Neural cell (in vitro differentiated cells): ENCODE measurements at regions not wholly inside any gene's neighbourhood (a gene's known extent, or its start where the extent isn't known, plus 50 kb on each side); places are given as distances from the start of the nearest gene placed in this dataset.

Experiments
- CTCF ChIP-seq: fragments of 450-650 bp; IDR thresholded peaks from 2 replicates; pipeline ENCODE4 v1.5.1; 2014; ENCODE audit warnings: antibody characterized with exemption, mild to moderate bottlenecking, moderate library complexity; ENCODE audit not compliant: poor library complexity, severe bottlenecking
- EP300 ChIP-seq: fragments of 450-650 bp; conservative IDR thresholded peaks from 2 replicates; pipeline ENCODE4 v1.6.1; 2014; ENCODE audit warnings: antibody characterized with exemption, mild to moderate bottlenecking, moderate library complexity; ENCODE audit not compliant: poor library complexity, severe bottlenecking
- POLR2AphosphoS5 ChIP-seq: IDR thresholded peaks from 2 replicates; pipeline ENCODE4 v1.6.1; 2012
- REST ChIP-seq: IDR thresholded peaks from 2 replicates; pipeline ENCODE4 v1.6.1; 2012; ENCODE audit warnings: borderline replicate concordance

- TF ChIP-seq POLR2AphosphoS5 (no peak), CTCF (no peak), REST (no peak), EP300 (no peak)
Measured at GRCh38 chr5:174794931-174795672, 70.7 kb downstream of the MSX2 start.
